UCSD-AML1 (cell line): ENCODE measurements at regions not wholly inside any gene's neighbourhood (a gene's known extent, or its start where the extent isn't known, plus 50 kb on each side); places are given as distances from the start of the nearest gene placed in this dataset.
A peak's percentile ranks its signal among the peaks of the same experiment; 100 is the strongest.

Experiments used
- DNase-seq: peaks from one replicate; lab custom pipeline; 2025; ENCODE audit not compliant: unreplicated experiment; lab: John Stamatoyannopoulos, UW

- DNase-seq: no peak
These were observed 1415.6 kb upstream of the ATXN8OS start for GRCh38 chr13:68692049-68692448.

- DNase-seq: no peak
These were observed 1417.1 kb upstream of the ATXN8OS start for GRCh38 chr13:68690567-68690966.

DNA sequence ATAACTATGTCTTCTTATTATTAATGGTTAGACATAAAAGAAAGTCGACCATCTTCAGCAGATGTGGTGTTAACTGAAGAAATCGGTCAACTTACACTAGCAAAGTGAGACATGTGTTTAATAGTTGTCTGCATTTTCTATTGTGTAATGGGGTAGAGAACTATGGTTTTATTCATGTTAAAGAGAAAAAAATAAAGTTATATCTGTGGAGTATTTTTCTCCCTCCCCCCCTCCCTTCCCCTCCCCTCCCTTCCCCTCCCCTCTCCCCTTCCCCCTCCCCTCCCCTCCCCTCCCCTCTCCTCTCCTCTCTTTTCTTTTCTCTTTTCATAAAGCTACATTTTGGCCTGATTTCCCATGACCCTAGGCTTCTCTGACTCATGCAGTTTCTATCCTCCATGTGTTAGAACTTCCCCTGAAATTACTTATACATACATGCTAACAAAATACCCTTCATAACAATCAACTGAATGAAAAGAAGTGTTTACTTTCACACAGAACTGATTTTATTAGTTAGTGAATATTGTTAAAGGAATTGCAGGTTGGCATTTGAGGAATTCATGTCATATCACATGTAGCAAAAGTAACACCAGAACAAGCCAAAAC is 1431.0 kb upstream of the ATXN8OS start:
- DNase-seq: no peak

DNA sequence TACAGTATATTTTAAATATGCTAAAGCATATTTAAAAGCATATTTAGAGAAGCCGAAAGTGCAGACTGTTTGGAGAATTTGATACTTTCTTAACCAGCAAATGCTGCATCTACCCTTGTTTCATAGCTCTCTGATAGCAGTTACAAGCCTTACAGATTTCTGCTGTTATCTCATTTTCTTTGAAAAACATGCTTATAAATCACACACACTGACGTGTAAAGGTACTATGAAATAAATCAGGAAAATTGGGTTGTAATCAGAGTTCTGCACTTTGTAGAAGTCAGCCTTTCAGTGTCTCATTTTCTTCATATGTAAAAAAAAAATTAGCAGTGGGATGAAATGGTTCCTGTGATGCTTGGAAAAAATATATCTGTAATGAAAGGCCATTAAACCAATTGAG is 1432.4 kb upstream of the ATXN8OS start:
- no peak for DNase-seq

GRCh38 chr13:68667863-68668262 is 1437.7 kb upstream of the PCDH9 start:
- no peak for DNase-seq

- no peak for DNase-seq
These were observed 1436.8 kb upstream of the PCDH9 start for GRCh38 chr13:68666774-68667397.

DNA sequence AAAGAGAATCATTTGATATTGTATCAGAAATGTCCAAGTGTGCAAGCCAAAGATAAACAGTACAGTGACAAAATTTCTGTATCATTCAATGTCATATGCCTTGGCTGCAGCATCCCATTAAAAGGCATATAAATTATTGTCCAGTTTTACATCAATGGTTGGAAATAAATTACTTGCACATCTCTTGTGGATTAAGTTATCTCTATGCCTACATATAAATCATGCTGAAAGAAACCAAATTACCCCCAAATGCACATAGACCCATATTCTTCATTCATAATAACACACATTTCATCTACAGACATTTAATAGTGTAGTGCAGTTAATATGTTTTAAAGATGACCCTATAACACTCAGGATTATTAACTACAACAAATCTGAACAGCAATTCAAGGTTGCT is 1415.7 kb upstream of the PCDH9 start:
- DNase-seq: no peak

DNA sequence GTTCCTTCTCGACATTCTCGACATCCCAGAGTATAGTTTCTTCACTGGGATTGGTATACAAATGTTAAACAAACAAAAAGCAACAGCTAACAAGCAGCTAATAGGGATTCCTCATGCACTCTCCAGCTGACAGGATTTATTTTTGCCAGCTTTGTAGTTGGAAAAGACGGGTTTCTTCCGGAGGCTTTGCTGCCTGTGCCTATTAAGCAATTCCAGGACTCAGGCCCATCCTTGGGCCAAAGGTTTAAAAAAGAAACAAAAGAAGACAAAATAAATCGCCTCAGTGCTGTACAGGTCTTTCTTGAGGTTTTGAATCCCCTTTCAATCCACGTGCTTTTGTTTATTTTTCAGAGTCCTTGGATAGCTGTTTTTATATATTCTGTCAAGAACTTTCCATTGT is 1414.5 kb upstream of the PCDH9 start:
- no peak for DNase-seq

GRCh38 chr13:68636784-68637183 is 1406.6 kb upstream of the PCDH9 start:
- no peak for DNase-seq

DNA sequence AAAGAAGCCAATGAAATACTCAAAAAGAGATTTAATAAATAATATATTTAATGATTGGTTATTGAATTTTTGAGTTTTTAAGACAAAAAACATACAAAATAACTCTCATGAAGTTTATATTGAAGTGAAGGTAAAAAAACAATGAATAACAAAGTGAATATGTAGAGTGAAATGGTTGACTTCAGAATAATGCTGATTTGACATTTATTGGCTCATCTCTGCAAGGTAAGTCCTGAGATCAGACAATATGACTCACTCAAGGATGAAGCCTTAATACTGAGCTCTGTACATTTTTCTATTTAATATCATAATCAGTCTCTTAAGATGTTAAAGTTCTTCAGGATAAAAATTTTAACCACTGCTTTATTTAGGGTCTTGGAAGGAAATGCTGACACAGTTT is 1398.9 kb upstream of the PCDH9 start:
- DNase-seq: no peak

DNA sequence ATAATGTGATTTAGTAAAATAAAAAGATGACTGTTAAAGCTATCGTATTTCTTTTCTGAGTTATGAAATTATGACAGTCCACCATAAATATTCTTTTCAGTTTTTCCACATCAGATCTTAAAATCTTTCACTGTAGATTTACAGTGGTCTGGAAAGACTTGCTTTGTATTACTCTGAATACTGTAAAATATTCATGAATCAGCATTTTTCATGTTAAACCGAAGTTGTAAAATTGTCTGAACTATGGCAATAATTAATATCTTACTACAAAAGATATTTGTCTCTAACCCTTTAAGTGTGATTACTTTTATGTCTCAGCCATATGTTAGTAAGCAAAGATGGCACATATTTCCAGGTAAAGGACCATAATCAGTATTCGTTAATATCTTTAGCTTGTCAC is 1397.2 kb upstream of the PCDH9 start:
- no peak for DNase-seq

DNA sequence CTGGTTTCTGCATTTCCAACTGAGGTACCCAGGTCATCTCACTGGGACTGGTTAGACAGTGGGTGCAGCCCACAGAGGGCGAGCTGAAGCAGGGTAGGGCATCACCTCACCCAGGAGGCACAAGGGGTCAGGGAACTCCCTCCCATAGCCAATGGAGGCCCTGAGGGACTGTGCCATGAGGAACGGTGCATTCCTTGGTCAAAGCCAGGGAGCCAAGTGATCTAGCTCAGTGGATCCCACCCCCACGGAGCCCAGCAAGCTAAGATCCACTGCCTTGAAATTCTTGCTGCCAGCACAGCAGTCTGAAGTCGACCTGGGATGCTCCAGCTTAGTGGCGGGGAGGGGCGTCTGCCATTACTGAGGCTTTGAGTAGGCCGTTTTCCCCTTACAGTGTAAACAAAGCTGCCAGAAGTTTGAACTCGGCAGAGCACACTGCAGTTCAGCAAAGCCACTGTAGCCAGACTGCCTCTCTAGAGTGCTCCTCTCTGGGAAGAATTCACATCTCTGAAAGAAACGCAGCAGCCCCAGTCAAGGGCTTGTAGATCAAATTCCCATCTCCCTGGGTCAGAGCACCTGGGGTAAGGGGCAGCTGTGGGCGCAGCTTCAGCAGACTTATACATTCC is 1386.6 kb upstream of the PCDH9 start:
- DNase-seq: peak; percentile 4

DNA sequence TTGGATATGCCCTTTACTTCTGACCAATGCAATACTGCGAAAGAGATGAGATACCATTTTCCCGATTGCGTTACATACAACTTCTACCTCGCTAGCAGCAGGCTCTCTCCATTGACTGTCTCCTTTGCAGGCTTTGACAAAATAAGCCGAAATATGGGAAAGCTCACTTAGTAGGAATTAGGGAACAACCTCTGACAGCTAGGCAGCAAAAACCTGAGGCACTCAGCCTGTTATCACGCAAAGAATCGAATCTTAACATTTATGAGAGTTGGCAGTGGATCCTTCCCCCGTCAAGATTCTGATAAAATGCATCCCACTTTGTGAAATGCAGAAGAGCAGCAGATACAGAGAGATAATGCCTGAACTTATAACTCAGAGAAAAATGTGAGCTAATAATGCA is 1379.5 kb upstream of the PCDH9 start:
- DNase-seq: no peak

- DNase-seq: no peak
These were observed 1378.0 kb upstream of the PCDH9 start for GRCh38 chr13:68608147-68608546.

DNA sequence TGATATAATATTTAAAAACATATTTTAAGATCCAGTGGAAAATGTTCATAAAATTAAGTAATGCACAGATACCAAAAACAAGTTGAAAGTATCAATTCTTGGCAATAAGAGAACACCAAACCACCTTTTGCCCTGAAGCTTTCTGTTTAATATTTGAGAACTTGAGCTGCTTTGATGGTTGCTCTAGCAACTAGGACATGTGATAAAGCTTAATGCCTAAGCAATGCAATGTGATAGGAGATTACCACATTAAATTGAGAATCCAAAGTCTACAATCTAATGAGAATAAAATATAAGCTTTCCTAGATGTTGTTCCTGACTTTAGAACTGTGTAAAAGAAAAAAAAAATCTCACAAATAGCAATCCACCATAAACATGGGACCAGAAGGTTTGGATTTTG is 1367.5 kb upstream of the PCDH9 start:
- no peak for DNase-seq

- DNase-seq: peak; percentile 2
These were observed 1358.5 kb upstream of the PCDH9 start for GRCh38 chr13:68588623-68589022.

- no peak for DNase-seq
These were observed 1354.6 kb upstream of the PCDH9 start for GRCh38 chr13:68584776-68585175.

DNA sequence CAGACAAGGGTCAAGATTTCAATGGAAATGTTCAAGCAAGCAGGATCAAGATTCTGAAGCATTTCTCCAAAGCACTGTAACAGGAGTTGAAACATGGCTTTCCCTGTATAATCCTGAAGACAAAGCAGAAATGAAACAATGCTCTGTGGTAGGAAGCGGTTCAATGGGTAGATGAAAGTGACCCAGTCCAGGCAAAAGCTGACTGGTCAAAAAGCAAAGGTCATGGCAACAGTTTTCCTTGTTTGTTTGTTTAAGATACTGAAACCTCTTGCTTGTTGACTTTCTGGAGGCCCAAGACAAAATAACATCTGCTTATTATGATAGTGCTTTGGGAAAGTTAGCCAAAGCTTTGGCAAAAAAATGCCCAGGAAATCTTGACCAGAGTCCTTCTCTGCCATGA is 1343.9 kb upstream of the PCDH9 start:
- no peak for DNase-seq

DNA sequence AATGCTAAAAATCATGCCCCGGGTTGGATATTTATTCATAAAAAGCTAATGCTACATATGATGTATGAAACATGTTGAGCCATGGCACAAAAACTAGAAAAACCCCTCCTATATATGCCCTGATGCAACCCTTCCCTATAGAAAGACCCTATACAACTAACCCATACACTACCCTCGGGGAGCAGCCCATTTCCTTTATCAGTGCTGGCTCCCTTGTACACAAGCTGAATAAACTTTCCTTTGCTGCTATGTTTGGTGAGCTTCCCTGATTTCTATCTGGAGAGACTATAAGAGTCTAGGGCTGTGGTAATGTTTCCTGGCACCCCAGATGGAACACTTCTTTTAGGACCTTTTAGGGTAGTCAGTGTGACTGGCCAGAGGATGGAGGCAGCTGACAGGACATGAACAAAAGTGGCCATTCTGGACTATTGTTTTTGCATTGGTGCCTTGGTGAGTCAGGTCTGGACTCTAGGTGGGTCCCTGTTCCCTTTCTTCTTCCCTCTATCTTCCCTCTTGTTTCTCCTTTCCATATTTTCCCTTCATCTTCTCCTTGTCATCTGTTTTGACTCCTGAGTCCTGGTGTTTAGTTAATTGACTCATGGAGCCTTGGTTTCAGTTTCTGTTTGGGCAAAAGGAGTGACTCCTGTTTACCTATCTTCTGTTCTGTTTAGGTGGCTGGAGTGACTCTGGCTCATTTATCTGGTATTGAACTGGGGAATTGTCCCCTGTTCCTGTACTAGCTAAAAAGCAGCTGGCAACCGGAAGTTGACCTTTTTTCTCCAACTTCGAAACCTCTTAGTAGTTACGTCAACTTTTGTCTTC is 1321.8 kb upstream of the PCDH9 start:
- no peak for DNase-seq

GRCh38 chr13:68550330-68550729 is 1320.2 kb upstream of the PCDH9 start:
- DNase-seq: no peak

DNA sequence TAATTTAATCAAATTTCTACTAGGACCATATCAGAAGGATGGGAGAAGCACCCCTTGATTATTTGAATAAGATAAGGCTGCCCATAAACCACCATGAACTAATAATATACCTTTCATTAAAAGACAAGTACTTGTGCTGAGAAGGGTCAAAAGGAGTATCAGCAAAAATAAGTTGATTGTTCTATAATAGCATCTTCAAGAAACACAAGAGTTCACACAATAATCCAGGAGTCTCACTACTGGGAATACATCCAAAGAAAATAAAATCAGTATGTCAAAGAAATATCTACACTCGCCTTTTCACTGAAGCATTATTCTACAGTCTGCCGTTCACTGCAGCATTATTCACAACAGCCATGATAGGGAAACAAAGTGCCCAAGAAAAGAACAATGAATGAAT is 1310.1 kb upstream of the PCDH9 start:
- no peak for DNase-seq

DNA sequence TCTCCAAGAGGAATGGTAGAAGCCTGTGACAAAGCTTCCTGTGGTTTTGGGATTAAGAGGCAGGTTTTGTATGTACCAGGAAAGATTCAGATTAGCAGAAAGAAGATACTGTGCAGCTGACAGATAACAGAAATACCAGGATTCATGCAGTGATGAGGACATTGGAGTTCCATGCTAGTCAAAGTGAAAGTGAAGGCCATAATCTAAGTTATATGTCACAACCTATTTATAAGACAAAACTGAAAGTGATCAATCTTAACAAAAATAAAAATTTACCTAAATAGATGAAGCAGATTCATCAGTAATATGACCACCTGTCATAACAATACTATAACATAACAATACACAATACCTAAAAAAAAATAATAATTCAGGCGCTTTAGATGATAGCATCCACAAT is 1305.2 kb upstream of the PCDH9 start:
- DNase-seq: no peak
